A673 (cell line): ENCODE measurements at regions not wholly inside any gene's neighbourhood (a gene's known extent, or its start where the extent isn't known, plus 50 kb on each side); places are given as distances from the start of the nearest gene placed in this dataset.
"Not testable (repeated sequence)": the region's sequence is repeated elsewhere in the genome, so short reads cannot be mapped to it uniquely, and the experiment has no call there.

Experiments
- CTCF ChIP-seq: fragments of 300-800, 200-600 bp; sonication (generic); conservative IDR thresholded peaks from 2 replicates; pipeline ENCODE4 v1.5.1; 2017; ENCODE audit warnings: low read depth, mild to moderate bottlenecking, antibody characterized with exemption, low read length, moderate library complexity, mixed read lengths
- EZH2 ChIP-seq: fragments of 200-600 bp; sonication (generic); IDR thresholded peaks from 2 replicates; pipeline ENCODE4 v1.6.1; 2017; ENCODE audit warnings: borderline replicate concordance, low read depth, mild to moderate bottlenecking, mixed read lengths, antibody characterized with exemption, low read length; ENCODE audit not compliant: poor library complexity, severe bottlenecking

DNA sequence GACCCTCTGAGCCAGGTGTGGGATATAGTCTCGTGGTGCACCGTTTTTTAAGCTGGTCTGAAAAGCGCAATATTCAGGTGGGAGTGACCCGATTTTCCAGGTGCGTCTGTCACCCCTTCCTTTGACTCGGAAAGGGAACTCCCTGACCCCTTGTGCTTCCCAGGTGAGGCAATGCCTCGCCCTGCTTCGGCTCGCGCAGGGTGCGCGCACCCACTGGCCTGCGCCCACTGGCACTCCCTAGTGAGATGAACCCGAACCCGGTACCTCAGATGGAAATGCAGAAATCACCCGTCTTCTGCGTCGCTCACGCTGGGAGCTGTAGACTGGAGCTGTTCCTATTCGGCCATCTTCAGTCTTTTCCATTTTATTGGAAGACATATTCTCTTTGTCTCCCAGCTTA lies 171.4 kb upstream of the OR4C13 start:
- TF ChIP-seq CTCF, EZH2: not testable (repeated sequence)
